H1 (cell line): ENCODE measurements at regions not wholly inside any gene's neighbourhood (a gene's known extent, or its start where the extent isn't known, plus 50 kb on each side); places are given as distances from the start of the nearest gene placed in this dataset.

Experiments
- CTCF ChIA-PET: fragments of 300-600 bp; sonication (Branson Sonifier 250); formaldehyde crosslinking; loops from one replicate; lab custom pipeline; 2021; ENCODE audit not compliant: partially characterized antibody; lab: Charles Lee
- POLR2A ChIA-PET: fragments of 300-600 bp; sonication (Branson Sonifier 250); formaldehyde crosslinking; loops from one replicate; lab custom pipeline; 2021; ENCODE audit warnings: inconsistent platforms; ENCODE audit not compliant: partially characterized antibody; lab: Charles Lee
- DNase-seq, 2 experiments: peaks; one replicate each; pipeline versions ENCODE4 v3.0.0 to v3.0.0-alpha.2; 2010 to 2022; ENCODE audit warnings: low spot score in 2 of 2, low read depth in 1 of 2, mixed read lengths in 1 of 2
- FAIRE-seq: peaks from 2 replicates; lab custom pipeline; 2011; peaks lifted over from hg19 to GRCh38; lab: Jason Lieb, UNC
- H2AFZ ChIP-seq: 2 replicates; pipeline ENCODE4 v1.8.1; 2012; ENCODE audit warnings: low read length, inconsistent platforms
- H2AK5ac ChIP-seq: 2 replicates; pipeline ENCODE4 v1.6.1; 2013; ENCODE audit warnings: low read depth, low read length
- H2BK120ac ChIP-seq: replicated peaks from 2 replicates; pipeline ENCODE3; 2013; ENCODE audit warnings: low read depth, low read length, inconsistent platforms
- H2BK12ac ChIP-seq: 2 replicates; pipeline ENCODE4 v1.6.1; 2013; ENCODE audit warnings: low read depth, low read length
- H2BK15ac ChIP-seq: 2 replicates; pipeline ENCODE4 v1.6.1; 2013; ENCODE audit warnings: low read length
- H2BK20ac ChIP-seq: 2 replicates; pipeline ENCODE4 v1.6.1; 2013; ENCODE audit warnings: low read length
- H2BK5ac ChIP-seq: 2 replicates; pipeline ENCODE4 v1.6.1; 2013; ENCODE audit warnings: low read depth, low read length
- H3K14ac ChIP-seq: 2 replicates; pipeline ENCODE4 v1.6.1; 2013; ENCODE audit warnings: inconsistent platforms; ENCODE audit not compliant: insufficient read length
- H3K18ac ChIP-seq: 2 replicates; pipeline ENCODE4 v1.6.1; 2013; ENCODE audit warnings: low read length; ENCODE audit errors: extremely low read depth
- H3K23ac ChIP-seq: 2 replicates; pipeline ENCODE4 v1.6.1; 2013; ENCODE audit warnings: inconsistent platforms; ENCODE audit not compliant: insufficient read length
- H3K23me2 ChIP-seq: 2 replicates; pipeline ENCODE4 v1.6.1; 2013; ENCODE audit warnings: low read depth, low read length
- H3K27ac ChIP-seq: 2 replicates; pipeline ENCODE4 v1.6.1; 2011; ENCODE audit warnings: low read depth, low read length, inconsistent platforms
- H3K27me3 ChIP-seq, 4 experiments: replicated peaks in 1 of 4; 1 replicate in 1 of 4; 2 replicates in 3 of 4; pipeline versions ENCODE4 v1.6.1 to v1.8.1; 2011 to 2013; ENCODE audit warnings: low read length in 3 of 4, mild to moderate bottlenecking in 3 of 4, inconsistent platforms in 2 of 4, mixed read lengths in 2 of 4, moderate library complexity in 1 of 4; ENCODE audit not compliant: control insufficient read depth in 3 of 4, insufficient read depth in 3 of 4; ENCODE audit errors: extremely low read depth in 1 of 4
- H3K36me3 ChIP-seq, 4 experiments: 2 replicates each; pipeline versions ENCODE4 v1.6.1 to v1.8.1; 2011 to 2013; ENCODE audit warnings: mild to moderate bottlenecking in 4 of 4, low read length in 3 of 4, moderate library complexity in 2 of 4, control low read depth in 1 of 4, inconsistent platforms in 1 of 4; ENCODE audit not compliant: insufficient read depth in 4 of 4, control insufficient read depth in 2 of 4
- H3K4ac ChIP-seq: replicated peaks from 2 replicates; pipeline ENCODE3; 2013; ENCODE audit warnings: low read length, low read depth, mixed read lengths, inconsistent platforms; ENCODE audit not compliant: insufficient read length
- H3K4me1 ChIP-seq, 4 experiments: replicated peaks in 1 of 4; 1 replicate in 1 of 4; 2 replicates in 3 of 4; pipeline versions ENCODE4 v1.6.1 to v1.8.1; 2011 to 2013; ENCODE audit warnings: low read length in 3 of 4, inconsistent platforms in 2 of 4, mixed read lengths in 1 of 4; ENCODE audit not compliant: insufficient read depth in 4 of 4, control insufficient read depth in 3 of 4
- H3K4me2 ChIP-seq, 2 experiments: 2 replicates each; pipeline versions ENCODE4 v1.6.1 to v1.8.1; 2011 to 2013; ENCODE audit warnings: low read depth in 2 of 2, low read length in 2 of 2, control low read depth in 1 of 2, inconsistent platforms in 1 of 2, mild to moderate bottlenecking in 1 of 2; ENCODE audit not compliant: insufficient read depth in 1 of 2
- H3K4me3 ChIP-seq, 4 experiments: fragments of 200-600, 300-600 bp in 1 of 4; sonication (generic), shearing (Covaris generic), sonication (Bioruptor Twin) in 1 of 4; 2 replicates each; pipeline versions ENCODE4 v1.5.1 to v1.8.1; 2011 to 2016; ENCODE audit warnings: low read length in 4 of 4, low read depth in 3 of 4, control low read depth in 2 of 4, inconsistent platforms in 2 of 4, mild to moderate bottlenecking in 2 of 4, mixed read lengths in 1 of 4, moderate library complexity in 1 of 4; ENCODE audit not compliant: insufficient read depth in 2 of 4; ENCODE audit errors: extremely low read depth in 1 of 4
- H3K56ac ChIP-seq: replicated peaks from 2 replicates; pipeline ENCODE3; 2013; ENCODE audit warnings: low read depth, mild to moderate bottlenecking, mixed read lengths, low read length, inconsistent platforms; ENCODE audit not compliant: insufficient read length
- H3K79me1 ChIP-seq: 2 replicates; pipeline ENCODE4 v1.6.1; 2013; ENCODE audit warnings: low read depth, low read length, control low read depth
- H3K79me2 ChIP-seq, 2 experiments: 2 replicates each; pipeline versions ENCODE4 v1.6.1 to v1.8.1; 2012 to 2013; ENCODE audit warnings: low read length in 2 of 2, mild to moderate bottlenecking in 2 of 2, inconsistent platforms in 1 of 2; ENCODE audit not compliant: insufficient read depth in 2 of 2, control insufficient read depth in 1 of 2
- H3K9ac ChIP-seq, 4 experiments: replicated peaks in 1 of 4; 1 replicate in 1 of 4; 2 replicates in 3 of 4; pipeline versions ENCODE4 v1.6.1 to v1.8.1; 2011 to 2013; ENCODE audit warnings: low read depth in 3 of 4, low read length in 3 of 4, control low read depth in 2 of 4, mild to moderate bottlenecking in 2 of 4, moderate library complexity in 2 of 4, inconsistent platforms in 1 of 4; ENCODE audit errors: extremely low read depth in 1 of 4
- H3K9me3 ChIP-seq, 2 experiments: 2 replicates each; pipeline versions ENCODE4 v1.6.1 to v1.8.1; 2012 to 2013; ENCODE audit warnings: mild to moderate bottlenecking in 2 of 2, moderate library complexity in 2 of 2, control low read depth in 1 of 2, inconsistent platforms in 1 of 2, low read depth in 1 of 2, low read length in 1 of 2, mixed read lengths in 1 of 2; ENCODE audit not compliant: insufficient read depth in 2 of 2
- H4K20me1 ChIP-seq, 2 experiments: replicated peaks in 1 of 2; 2 replicates each; pipeline versions ENCODE3 to v1.8.1; 2011 to 2013; ENCODE audit warnings: inconsistent platforms in 2 of 2, low read length in 2 of 2, mild to moderate bottlenecking in 1 of 2; ENCODE audit not compliant: insufficient read depth in 2 of 2, control insufficient read depth in 1 of 2
- H4K5ac ChIP-seq: 2 replicates; pipeline ENCODE4 v1.6.1; 2013; ENCODE audit warnings: low read length, low read depth, mixed read lengths, inconsistent platforms; ENCODE audit not compliant: insufficient read length
- H4K8ac ChIP-seq: 2 replicates; pipeline ENCODE4 v1.8.0; 2013; ENCODE audit warnings: mild to moderate bottlenecking, moderate library complexity, low read length, inconsistent platforms; ENCODE audit not compliant: insufficient read depth; ENCODE audit errors: extremely low read depth
- H4K91ac ChIP-seq: replicated peaks from 2 replicates; pipeline ENCODE3; 2013; ENCODE audit warnings: low read length, mixed read lengths, inconsistent platforms; ENCODE audit not compliant: insufficient read length
- CBX5 ChIP-seq: fragments of 300-800, 300-1000 bp; sonication (generic); IDR thresholded peaks from 2 replicates; pipeline ENCODE4 v1.7.1; 2016; ENCODE audit warnings: antibody characterized with exemption, low read length, low read depth
- CHD2 ChIP-seq: IDR thresholded peaks from 2 replicates; pipeline ENCODE4 v1.6.1; 2012; ENCODE audit warnings: low read length, improper control_type of control experiment
- CREB1 ChIP-seq: IDR thresholded peaks from 2 replicates; pipeline ENCODE4 v1.6.1; 2012; ENCODE audit warnings: inconsistent platforms
- CTBP2 ChIP-seq: IDR thresholded peaks from 2 replicates; pipeline ENCODE4 v1.7.0; 2011; ENCODE audit warnings: borderline replicate concordance, mild to moderate bottlenecking, moderate library complexity, mixed read lengths, low read length; ENCODE audit not compliant: insufficient read depth, insufficient read length
- EP300 ChIP-seq, 2 experiments: IDR thresholded peaks; 1 replicate in 1 of 2; 2 replicates in 1 of 2; pipeline ENCODE4 v1.6.1; 2011 to 2012; ENCODE audit warnings: low read depth in 2 of 2, low read length in 2 of 2, mild to moderate bottlenecking in 2 of 2, borderline replicate concordance in 1 of 2, inconsistent platforms in 1 of 2, moderate library complexity in 1 of 2
- KDM1A ChIP-seq: fragments of 200-600, 300-600 bp; sonication (generic); IDR thresholded peaks from 2 replicates; pipeline ENCODE4 v1.7.1; 2016; ENCODE audit warnings: mild to moderate bottlenecking, low read length, borderline replicate concordance
- KDM4A ChIP-seq: IDR thresholded peaks from one replicate; pipeline ENCODE4 v1.7.1; 2012; ENCODE audit warnings: low read depth, mild to moderate bottlenecking, moderate library complexity, low read length, inconsistent platforms; ENCODE audit not compliant: severe bottlenecking
- MAFK ChIP-seq: IDR thresholded peaks from 2 replicates; pipeline ENCODE4 v1.6.1; 2012; ENCODE audit warnings: low read depth, mild to moderate bottlenecking, improper control_type of control experiment, low read length
- RBBP5 ChIP-seq: IDR thresholded peaks from 2 replicates; pipeline ENCODE4 v1.7.1; 2012; ENCODE audit warnings: low read depth, mild to moderate bottlenecking, inconsistent platforms, low read length, moderate library complexity, borderline replicate concordance
- SAP30 ChIP-seq: fragments of 300-600 bp; sonication (generic); IDR thresholded peaks from 2 replicates; pipeline ENCODE4 v1.7.1; 2012; ENCODE audit warnings: low read length, moderate library complexity, mild to moderate bottlenecking, inconsistent platforms; ENCODE audit not compliant: insufficient read depth, insufficient replicate concordance
- SP2 ChIP-seq: IDR thresholded peaks from 2 replicates; pipeline ENCODE4 v1.6.1; 2012; ENCODE audit warnings: mild to moderate bottlenecking, low read length, inconsistent platforms
- TAF1 ChIP-seq: IDR thresholded peaks from 2 replicates; pipeline ENCODE4 v1.6.1; 2011; ENCODE audit warnings: mild to moderate bottlenecking, low read depth, low read length
- TEAD4 ChIP-seq: IDR thresholded peaks from 2 replicates; pipeline ENCODE4 v1.6.1; 2012; ENCODE audit warnings: low read depth, low read length, inconsistent platforms, mixed read lengths
- WGBS, 2 experiments: shearing (Covaris generic) in 1 of 2; methylation state at CpG; one replicate each; pipeline versions ENCODE4 v1.1.6 to v1.1.7; 2013 to 2015; ENCODE audit warnings: low lambda C conversion rate in 2 of 2, mixed read lengths in 2 of 2, inconsistent platforms in 1 of 2, low coverage in 1 of 2, missing lambda C conversion rate in 1 of 2; ENCODE audit not compliant: insufficient replicate concordance in 2 of 2, insufficient coverage in 1 of 2, insufficient read length in 1 of 2; ENCODE audit errors: extremely low coverage in 1 of 2, missing lambda C conversion rate in 1 of 2; 5-methylcytosine and 5-hydroxymethylcytosine counted together
- TF ChIP-seq, protein P1 (sequence below): IDR thresholded peaks from 2 replicates; pipeline ENCODE4 v1.6.1; 2011; ENCODE audit warnings: low read length, improper control_type of control experiment

DNA sequence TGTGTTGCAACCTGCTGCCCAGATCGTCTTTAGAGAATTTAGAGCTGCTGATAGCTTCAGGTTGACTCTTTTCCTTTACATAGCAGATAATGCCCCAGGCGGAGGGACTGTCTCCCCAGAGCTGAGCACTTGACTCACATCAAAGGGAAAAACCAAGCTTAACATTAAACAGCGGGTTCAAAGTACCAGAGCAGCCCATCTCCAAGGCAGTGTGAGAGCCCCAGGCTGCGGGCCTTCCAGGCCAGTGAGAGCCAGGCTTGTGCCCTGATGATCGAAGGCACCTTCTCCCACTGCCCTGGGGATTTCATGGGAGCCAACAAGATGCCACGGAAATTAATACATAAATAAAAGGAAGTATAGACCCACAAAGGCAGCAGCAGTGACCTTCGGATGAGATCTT is 275.6 kb downstream of the XXYLT1 start:
- Histone ChIP-seq H2BK15ac (no peak overlapping the region), H2BK5ac (no peak overlapping the region), H3K9me3 (no peaks in the 10 kb centered on the region), H2BK12ac (no peak overlapping the region), H4K20me1 (no peaks in the 10 kb centered on the region), H3K9ac (no peak overlapping the region), H3K27ac (no peak overlapping the region), H3K23me2 (no peaks in the 10 kb centered on the region; the same call in 1 of the 2 replicates), H3K4me2 (no peak overlapping the region), H3K56ac (no peak overlapping the region), H4K5ac (no peak overlapping the region), H2BK120ac (no peak overlapping the region), H4K91ac (no peak overlapping the region), H3K79me1 (no peaks in the 10 kb centered on the region), H2AFZ (no peak overlapping the region), H3K27me3 (no peaks in the 10 kb centered on the region), H3K79me2 (no peaks in the 10 kb centered on the region), H3K23ac (no peak overlapping the region), H2AK5ac (no peak overlapping the region), H3K4ac (no peak overlapping the region), H3K36me3 (no peaks in the 10 kb centered on the region), H2BK20ac (no peak overlapping the region), H3K4me1 (no peaks in the 10 kb centered on the region), H3K4me3 (no peak overlapping the region), H4K8ac (no peak overlapping the region), H3K18ac (no peak overlapping the region), H3K14ac (no peak overlapping the region)
- CTCF ChIA-PET: interaction anchor here (0.6 to 2.6 kb wide), 9 partner anchors 8 to 1920 kb away, joined by 3 to 8 read pairs (median 3); no protein-coding TSS in a partner anchor
- POLR2A ChIA-PET: interaction anchor here (0.9 kb wide), 1 partner anchor 308 kb away, joined by 3 read pairs; no protein-coding TSS in a partner anchor
- no peak for FAIRE-seq
- no peak for DNase-seq
- WGBS, 2 experiments: 89% methylated on average over 7 of the region's 7 CpGs; no CpG with 5 or more reads in 1 of the 2 experiments
- TF ChIP-seq CTBP2 (no peak), KDM4A (no peak), CREB1 (no peak), TAF1 (no peak), RBBP5 (no peak), CBX5 (no peak), EP300 (IDR thresholded peaks at IDR 0.05; ENCODE audit: borderline replicate concordance in 1 of 2, low read depth in 2 of 2, low read length in 2 of 2) (no peak), SP2 (no peak), SAP30 (no peak), CHD2 (no peak), MAFK (no peak), TEAD4 (no peak), KDM1A (no peak)
- TF ChIP-seq, protein P1, sequence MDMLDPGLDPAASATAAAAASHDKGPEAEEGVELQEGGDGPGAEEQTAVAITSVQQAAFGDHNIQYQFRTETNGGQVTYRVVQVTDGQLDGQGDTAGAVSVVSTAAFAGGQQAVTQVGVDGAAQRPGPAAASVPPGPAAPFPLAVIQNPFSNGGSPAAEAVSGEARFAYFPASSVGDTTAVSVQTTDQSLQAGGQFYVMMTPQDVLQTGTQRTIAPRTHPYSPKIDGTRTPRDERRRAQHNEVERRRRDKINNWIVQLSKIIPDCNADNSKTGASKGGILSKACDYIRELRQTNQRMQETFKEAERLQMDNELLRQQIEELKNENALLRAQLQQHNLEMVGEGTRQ: no peak
